ENCODE measurements at regions not wholly inside any gene's neighbourhood (a gene's known extent, or its start where the extent isn't known, plus 50 kb on each side); places are given as distances from the start of the nearest gene placed in this dataset.

DNA sequence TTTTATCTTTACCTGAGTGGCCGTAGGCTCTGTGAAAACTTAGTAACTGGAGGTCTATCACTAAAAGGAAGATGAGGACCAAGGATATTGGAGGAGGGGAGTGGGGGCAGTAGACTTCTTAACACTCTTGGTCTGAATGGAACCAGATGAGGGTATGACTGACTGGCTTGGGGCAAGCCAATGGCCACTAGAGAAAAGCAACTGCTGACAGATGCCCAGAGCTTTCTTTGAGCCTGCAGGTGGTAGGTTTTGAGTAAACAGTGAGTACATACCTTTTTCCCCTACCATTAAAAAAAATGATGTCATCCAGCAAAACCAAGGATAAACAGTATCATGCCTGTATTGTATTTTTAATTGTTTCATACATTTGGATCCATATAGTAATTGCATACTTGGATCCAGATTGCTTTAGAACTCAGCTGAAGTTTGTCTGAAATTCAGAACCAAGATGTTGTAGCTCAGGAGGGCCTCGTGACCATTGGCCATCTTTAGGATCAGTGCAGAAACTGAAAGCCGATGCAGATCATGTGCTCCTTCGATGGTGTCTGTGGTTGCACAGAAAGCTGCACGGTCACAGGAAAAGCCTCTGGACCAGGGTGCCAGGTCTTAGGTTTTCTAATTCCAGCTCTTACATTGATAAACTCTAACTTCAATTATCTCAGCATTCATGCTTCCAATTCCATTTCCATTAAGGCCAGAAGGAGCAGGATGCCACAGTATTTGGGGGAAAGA lies 131.0 kb downstream of the PDGFRA start:
- TF ChIP-seq CSDC2 (CRISPR knock-in tag; IDR thresholded peaks at IDR 0.05) (no peak), ZNF8 (CRISPR knock-in tag; IDR thresholded peaks at IDR 0.05) (no peak), ZNF565 (CRISPR knock-in tag; conservative IDR thresholded peaks at IDR 0.05; ENCODE audit: low read depth) (no peak), TCF4 (CRISPR knock-in tag; IDR thresholded peaks at IDR 0.05; ENCODE audit: borderline replicate concordance) (no peak), PPARA (CRISPR knock-in tag; IDR thresholded peaks at IDR 0.05; ENCODE audit: borderline replicate concordance) (no peak), ESRRG (CRISPR knock-in tag; IDR thresholded peaks at IDR 0.05) (no peak), OSR1 (CRISPR knock-in tag; IDR thresholded peaks at IDR 0.05) (no peak)
- TF ChIP-seq, protein P1, sequence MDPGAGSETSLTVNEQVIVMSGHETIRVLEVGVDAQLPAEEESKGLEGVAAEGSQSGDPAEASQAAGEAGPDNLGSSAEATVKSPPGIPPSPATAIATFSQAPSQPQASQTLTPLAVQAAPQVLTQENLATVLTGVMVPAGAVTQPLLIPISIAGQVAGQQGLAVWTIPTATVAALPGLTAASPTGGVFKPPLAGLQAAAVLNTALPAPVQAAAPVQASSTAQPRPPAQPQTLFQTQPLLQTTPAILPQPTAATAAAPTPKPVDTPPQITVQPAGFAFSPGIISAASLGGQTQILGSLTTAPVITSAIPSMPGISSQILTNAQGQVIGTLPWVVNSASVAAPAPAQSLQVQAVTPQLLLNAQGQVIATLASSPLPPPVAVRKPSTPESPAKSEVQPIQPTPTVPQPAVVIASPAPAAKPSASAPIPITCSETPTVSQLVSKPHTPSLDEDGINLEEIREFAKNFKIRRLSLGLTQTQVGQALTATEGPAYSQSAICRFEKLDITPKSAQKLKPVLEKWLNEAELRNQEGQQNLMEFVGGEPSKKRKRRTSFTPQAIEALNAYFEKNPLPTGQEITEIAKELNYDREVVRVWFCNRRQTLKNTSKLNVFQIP (CRISPR knock-in tag; IDR thresholded peaks at IDR 0.05; ENCODE audit: borderline replicate concordance, low read depth), result no peak
- no peak for ATAC-seq

DNA sequence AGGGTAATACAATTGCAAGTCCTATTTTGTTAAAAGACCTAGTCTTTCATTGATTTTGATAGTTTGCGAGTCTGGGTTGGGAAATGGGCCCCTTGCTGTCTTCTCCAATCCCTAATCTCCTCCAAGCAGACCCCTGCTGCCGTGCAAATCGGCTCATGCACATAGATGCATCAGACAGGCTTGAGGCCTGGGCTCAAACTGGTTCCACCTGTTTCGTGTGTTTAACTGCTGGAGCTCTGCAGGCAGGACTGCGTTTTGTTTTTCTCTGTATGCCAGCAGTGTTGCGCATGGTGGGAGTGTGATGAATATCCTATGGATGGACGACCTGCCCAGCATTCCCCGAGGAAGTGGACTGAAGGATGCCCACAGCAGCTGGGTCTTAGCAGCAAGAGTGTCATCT lies 133.9 kb downstream of the PDGFRA start:
- TF ChIP-seq, protein P2, sequence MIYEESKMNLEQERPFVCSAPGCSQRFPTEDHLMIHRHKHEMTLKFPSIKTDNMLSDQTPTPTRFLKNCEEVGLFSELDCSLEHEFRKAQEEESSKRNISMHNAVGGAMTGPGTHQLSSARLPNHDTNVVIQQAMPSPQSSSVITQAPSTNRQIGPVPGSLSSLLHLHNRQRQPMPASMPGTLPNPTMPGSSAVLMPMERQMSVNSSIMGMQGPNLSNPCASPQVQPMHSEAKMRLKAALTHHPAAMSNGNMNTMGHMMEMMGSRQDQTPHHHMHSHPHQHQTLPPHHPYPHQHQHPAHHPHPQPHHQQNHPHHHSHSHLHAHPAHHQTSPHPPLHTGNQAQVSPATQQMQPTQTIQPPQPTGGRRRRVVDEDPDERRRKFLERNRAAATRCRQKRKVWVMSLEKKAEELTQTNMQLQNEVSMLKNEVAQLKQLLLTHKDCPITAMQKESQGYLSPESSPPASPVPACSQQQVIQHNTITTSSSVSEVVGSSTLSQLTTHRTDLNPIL (CRISPR knock-in tag; IDR thresholded peaks at IDR 0.05; ENCODE audit: low read depth), result no peak
- TF ChIP-seq PPARA (CRISPR knock-in tag; IDR thresholded peaks at IDR 0.05; ENCODE audit: borderline replicate concordance) (no peak), SNAI2 (CRISPR knock-in tag; IDR thresholded peaks at IDR 0.05) (no peak), ARNTL (CRISPR knock-in tag; IDR thresholded peaks at IDR 0.05; ENCODE audit: borderline replicate concordance, low read depth) (no peak), RARB (CRISPR knock-in tag; IDR thresholded peaks at IDR 0.05) (no peak), OSR1 (CRISPR knock-in tag; IDR thresholded peaks at IDR 0.05) (no peak), ZFP3 (CRISPR knock-in tag; IDR thresholded peaks at IDR 0.05) (no peak), ZFP30 (CRISPR knock-in tag; IDR thresholded peaks at IDR 0.05) (no peak), ZNF70 (CRISPR knock-in tag; IDR thresholded peaks at IDR 0.05) (no peak), TCF4 (CRISPR knock-in tag; IDR thresholded peaks at IDR 0.05; ENCODE audit: borderline replicate concordance) (no peak), ESRRG (CRISPR knock-in tag; IDR thresholded peaks at IDR 0.05) (no peak), ZC3H10 (CRISPR knock-in tag; IDR thresholded peaks at IDR 0.05) (no peak), ISL1 (CRISPR knock-in tag; IDR thresholded peaks at IDR 0.05) (no peak)
- TF ChIP-seq, protein P3, sequence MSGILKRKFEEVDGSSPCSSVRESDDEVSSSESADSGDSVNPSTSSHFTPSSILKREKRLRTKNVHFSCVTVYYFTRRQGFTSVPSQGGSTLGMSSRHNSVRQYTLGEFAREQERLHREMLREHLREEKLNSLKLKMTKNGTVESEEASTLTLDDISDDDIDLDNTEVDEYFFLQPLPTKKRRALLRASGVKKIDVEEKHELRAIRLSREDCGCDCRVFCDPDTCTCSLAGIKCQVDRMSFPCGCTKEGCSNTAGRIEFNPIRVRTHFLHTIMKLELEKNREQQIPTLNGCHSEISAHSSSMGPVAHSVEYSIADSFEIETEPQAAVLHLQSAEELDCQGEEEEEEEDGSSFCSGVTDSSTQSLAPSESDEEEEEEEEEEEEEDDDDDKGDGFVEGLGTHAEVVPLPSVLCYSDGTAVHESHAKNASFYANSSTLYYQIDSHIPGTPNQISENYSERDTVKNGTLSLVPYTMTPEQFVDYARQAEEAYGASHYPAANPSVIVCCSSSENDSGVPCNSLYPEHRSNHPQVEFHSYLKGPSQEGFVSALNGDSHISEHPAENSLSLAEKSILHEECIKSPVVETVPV (CRISPR knock-in tag; IDR thresholded peaks at IDR 0.05), result no peak
- TF ChIP-seq, protein P4, sequence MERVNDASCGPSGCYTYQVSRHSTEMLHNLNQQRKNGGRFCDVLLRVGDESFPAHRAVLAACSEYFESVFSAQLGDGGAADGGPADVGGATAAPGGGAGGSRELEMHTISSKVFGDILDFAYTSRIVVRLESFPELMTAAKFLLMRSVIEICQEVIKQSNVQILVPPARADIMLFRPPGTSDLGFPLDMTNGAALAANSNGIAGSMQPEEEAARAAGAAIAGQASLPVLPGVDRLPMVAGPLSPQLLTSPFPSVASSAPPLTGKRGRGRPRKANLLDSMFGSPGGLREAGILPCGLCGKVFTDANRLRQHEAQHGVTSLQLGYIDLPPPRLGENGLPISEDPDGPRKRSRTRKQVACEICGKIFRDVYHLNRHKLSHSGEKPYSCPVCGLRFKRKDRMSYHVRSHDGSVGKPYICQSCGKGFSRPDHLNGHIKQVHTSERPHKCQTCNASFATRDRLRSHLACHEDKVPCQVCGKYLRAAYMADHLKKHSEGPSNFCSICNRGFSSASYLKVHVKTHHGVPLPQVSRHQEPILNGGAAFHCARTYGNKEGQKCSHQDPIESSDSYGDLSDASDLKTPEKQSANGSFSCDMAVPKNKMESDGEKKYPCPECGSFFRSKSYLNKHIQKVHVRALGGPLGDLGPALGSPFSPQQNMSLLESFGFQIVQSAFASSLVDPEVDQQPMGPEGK (CRISPR knock-in tag; IDR thresholded peaks at IDR 0.05; ENCODE audit: borderline replicate concordance), result no peak
- TF ChIP-seq, protein P1 (CRISPR knock-in tag; IDR thresholded peaks at IDR 0.05; ENCODE audit: borderline replicate concordance, low read depth), result no peak
- ATAC-seq, result no peak

DNA sequence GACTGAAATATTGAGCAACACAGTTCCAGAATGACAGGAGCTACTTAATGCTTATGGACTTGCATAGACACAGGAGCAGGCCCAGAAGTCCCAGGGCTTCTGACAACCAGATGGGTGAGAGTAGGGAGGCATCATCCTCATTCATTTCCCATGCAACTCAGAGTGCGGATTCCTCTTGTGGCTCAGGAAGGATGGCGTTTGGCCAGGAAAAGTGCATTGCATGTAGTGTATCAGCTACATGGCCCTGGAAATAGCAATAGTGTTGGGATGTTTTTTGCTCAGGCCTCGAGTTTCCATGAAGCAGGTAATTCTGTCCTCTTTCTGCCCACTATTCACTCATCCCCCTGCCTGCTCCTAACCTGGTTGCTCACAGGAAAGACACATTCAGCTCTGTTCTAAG lies 136.6 kb downstream of the PDGFRA start:
- no peak for TF ChIP-seq ZNF8 (CRISPR knock-in tag; IDR thresholded peaks at IDR 0.05)
- no peak for ATAC-seq

DNA sequence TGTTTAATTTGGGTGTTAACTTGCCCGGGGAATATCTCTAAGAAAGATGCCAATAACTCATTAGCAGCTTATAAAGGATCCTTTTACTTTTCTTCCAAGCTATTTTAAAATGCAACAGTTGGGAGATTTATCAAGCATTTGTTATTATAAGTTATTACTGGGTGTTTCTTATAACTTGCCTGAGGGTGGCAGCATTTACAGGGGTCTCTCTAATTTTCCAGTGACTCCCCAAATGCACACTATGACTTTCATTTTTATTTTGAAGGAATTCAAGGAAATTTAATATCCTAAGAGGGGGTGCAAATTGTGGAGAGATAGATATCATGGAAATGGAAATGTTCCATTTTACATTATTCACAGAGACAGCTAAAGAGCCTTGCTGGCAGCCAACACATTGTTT lies 138.0 kb downstream of the PDGFRA start:
- no peak for TF ChIP-seq ARNTL (CRISPR knock-in tag; IDR thresholded peaks at IDR 0.05; ENCODE audit: borderline replicate concordance, low read depth)
- no peak for TF ChIP-seq BACH2 (CRISPR knock-in tag; IDR thresholded peaks at IDR 0.05; ENCODE audit: borderline replicate concordance)
- no peak for TF ChIP-seq ZC3H10 (CRISPR knock-in tag; IDR thresholded peaks at IDR 0.05)
- no peak for TF ChIP-seq PPARA (CRISPR knock-in tag; IDR thresholded peaks at IDR 0.05; ENCODE audit: borderline replicate concordance)
- TF ChIP-seq, protein P2 (CRISPR knock-in tag; IDR thresholded peaks at IDR 0.05; ENCODE audit: low read depth), result no peak
- TF ChIP-seq RARB (CRISPR knock-in tag; IDR thresholded peaks at IDR 0.05), result no peak
- TF ChIP-seq ZNF8 (CRISPR knock-in tag; IDR thresholded peaks at IDR 0.05), result no peak
- no peak for TF ChIP-seq TOX (CRISPR knock-in tag; IDR thresholded peaks at IDR 0.05; ENCODE audit: borderline replicate concordance)
- no peak for TF ChIP-seq CSDC2 (CRISPR knock-in tag; IDR thresholded peaks at IDR 0.05)
- no peak for ATAC-seq

All from SK-N-SH treated with all-trans-retinoic acid at 6 μM for 48 hours (cell line).